Colonic mucosa (tissue), 4 donors: ENCODE measurements at regions not wholly inside any gene's neighbourhood (a gene's known extent, or its start where the extent isn't known, plus 50 kb on each side); places are given as distances from the start of the nearest gene placed in this dataset.

ENCODE experiments used
- DNase-seq: peaks from one replicate; pipeline ENCODE4 v3.0.0-alpha.2; 2020
- H3K27ac ChIP-seq: fragments of 200-600 bp; one replicate; pipeline ENCODE4 v1.8.0; 2021
- H3K27me3 ChIP-seq: fragments of 200-600 bp; one replicate; pipeline ENCODE4 v1.8.0; 2021
- H3K36me3 ChIP-seq: fragments of 200-600 bp; one replicate; pipeline ENCODE4 v1.8.0; 2021
- H3K4me1 ChIP-seq: fragments of 200-600 bp; one replicate; pipeline ENCODE4 v1.8.0; 2021; ENCODE audit warnings: mild to moderate bottlenecking
- H3K4me3 ChIP-seq: fragments of 200-600 bp; one replicate; pipeline ENCODE4 v1.8.0; 2021
- H3K9ac ChIP-seq, 2 donors: one replicate each; pipeline ENCODE4 v1.7.0; 2013; ENCODE audit warnings: control low read depth in 2 of 2, low read depth in 2 of 2, low read length in 2 of 2
- H3K9me3 ChIP-seq: fragments of 200-600 bp; one replicate; pipeline ENCODE4 v1.8.0; 2021
- intact Hi-C: fragments of 100-400 bp; cut with DNase I; formaldehyde crosslinking; loops from one replicate; pipeline ENCODE4 v1.14.1; 2022
- TF ChIP-seq, protein P1 (sequence below): fragments of 200-600 bp; IDR thresholded peaks from one replicate; pipeline ENCODE4 v1.8.0; 2022; ENCODE audit warnings: antibody characterized with exemption, mild to moderate bottlenecking
- donor health status: healthy.
- donor health status: DM: no; HTN: no; CAD: no.
- donor health status: DM: no; HTN: no; CAD: no.

DNA sequence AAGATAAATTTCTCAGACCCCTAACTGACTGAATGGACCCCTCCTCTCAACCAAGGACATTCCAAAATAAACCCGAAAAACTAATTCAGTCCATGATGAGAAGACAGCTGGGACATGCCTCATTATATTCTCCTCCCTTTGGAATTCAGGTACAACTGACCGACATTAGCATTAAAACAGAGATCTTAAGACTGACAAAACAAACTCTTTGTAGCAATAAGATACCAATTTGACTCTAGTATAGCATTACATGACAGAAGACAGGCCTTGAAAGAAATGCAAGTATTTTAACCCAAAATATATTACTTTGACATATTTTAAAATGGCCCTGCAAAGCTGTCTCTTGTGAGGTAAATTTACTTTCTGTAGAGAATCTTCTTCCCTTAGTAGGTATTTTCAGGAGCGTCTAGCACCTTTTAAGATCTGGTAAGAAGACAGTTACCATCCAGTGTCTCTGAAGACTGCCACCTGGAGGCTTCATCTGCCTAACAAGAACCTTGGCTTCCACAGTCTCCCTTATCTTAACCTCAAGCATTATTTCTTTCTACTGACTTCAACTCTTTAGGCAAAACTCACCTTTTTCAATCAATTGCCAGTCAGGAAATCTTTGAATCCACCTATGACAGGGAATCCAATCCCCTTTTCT, 957.5 kb downstream of the SLC6A15 start:
- no peak for DNase-seq
- intact Hi-C loops = no loop called here
- TF ChIP-seq, protein P1, sequence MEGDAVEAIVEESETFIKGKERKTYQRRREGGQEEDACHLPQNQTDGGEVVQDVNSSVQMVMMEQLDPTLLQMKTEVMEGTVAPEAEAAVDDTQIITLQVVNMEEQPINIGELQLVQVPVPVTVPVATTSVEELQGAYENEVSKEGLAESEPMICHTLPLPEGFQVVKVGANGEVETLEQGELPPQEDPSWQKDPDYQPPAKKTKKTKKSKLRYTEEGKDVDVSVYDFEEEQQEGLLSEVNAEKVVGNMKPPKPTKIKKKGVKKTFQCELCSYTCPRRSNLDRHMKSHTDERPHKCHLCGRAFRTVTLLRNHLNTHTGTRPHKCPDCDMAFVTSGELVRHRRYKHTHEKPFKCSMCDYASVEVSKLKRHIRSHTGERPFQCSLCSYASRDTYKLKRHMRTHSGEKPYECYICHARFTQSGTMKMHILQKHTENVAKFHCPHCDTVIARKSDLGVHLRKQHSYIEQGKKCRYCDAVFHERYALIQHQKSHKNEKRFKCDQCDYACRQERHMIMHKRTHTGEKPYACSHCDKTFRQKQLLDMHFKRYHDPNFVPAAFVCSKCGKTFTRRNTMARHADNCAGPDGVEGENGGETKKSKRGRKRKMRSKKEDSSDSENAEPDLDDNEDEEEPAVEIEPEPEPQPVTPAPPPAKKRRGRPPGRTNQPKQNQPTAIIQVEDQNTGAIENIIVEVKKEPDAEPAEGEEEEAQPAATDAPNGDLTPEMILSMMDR = no peak
- Histone ChIP-seq H3K4me3 (no peak overlapping the region), H3K27ac (no peak overlapping the region), H3K9ac (no peak overlapping the region), H3K36me3 (no peaks in the 10 kb centered on the region), H3K4me1 (no peaks in the 10 kb centered on the region), H3K9me3 (no peaks in the 10 kb centered on the region), H3K27me3 (no peaks in the 10 kb centered on the region)

DNA sequence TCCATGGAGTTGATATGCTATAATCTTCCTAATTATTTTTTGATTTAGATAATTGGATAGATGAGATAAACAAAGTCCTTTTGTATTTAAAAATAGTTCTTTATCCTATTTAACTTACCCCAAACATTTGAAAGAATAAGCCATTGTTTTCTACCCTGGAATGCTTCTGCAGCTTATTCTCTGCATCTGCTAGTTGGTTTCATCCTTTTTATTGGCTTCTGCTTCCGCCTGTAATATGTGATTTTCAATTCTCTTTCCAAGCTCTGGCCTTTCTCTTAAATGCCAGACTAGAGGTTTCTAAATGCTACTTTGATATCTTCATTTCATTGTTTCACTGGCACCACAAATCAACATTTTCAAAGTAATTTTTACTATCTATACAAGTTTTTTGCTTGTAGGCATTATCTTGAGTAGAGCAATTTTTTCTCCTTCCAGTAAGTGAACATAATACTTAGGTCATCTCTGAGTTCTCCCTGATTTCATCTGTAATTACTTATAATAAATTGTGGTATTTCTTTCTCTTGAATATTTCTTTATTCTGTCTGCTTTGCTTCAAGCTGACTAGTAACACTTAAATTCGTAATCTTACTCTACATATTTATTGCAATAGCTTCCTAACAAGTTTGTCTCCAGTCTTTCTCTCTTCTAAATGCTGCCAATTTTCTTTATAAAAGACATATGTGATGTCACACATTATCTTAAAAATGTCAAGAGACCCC, 958.4 kb downstream of the SLC6A15 start:
- no peaks in the 10 kb centered on the region for H3K9me3 ChIP-seq
- no peak for DNase-seq
- no peaks in the 10 kb centered on the region for H3K27me3 ChIP-seq
- H3K27ac ChIP-seq = no peak overlapping the region
- intact Hi-C loops = no loop called here
- no peak overlapping the region for H3K9ac ChIP-seq
- TF ChIP-seq, protein P1 = no peak
- H3K4me3 ChIP-seq = no peak overlapping the region
- no peaks in the 10 kb centered on the region for H3K36me3 ChIP-seq
- no peaks in the 10 kb centered on the region for H3K4me1 ChIP-seq

DNA sequence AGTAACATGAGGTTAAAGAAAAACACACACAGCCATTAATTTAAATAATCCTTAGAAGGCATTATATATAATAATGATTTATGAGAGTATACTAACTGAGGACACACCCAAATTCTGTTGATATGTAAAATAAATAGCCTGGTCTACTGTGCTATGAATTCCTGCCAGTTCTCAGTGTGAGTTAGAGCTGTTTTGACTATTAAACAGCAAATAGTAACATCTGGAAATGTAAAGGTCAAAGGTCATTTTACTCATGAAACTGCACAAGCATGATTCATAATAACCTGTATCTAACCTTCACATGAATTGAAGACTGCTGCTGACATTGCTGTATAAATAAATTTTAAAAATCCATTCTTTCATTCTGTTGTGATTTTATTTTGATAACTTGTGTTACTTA, 966.7 kb downstream of the SLC6A15 start:
- no peaks in the 10 kb centered on the region for H3K36me3 ChIP-seq
- no peak overlapping the region for H3K9ac ChIP-seq
- no peak overlapping the region for H3K27ac ChIP-seq
- intact Hi-C loops = no loop called here
- H3K9me3 ChIP-seq = no peaks in the 10 kb centered on the region
- no peaks in the 10 kb centered on the region for H3K4me1 ChIP-seq
- H3K27me3 ChIP-seq = no peaks in the 10 kb centered on the region
- no peak for DNase-seq
- H3K4me3 ChIP-seq = no peak overlapping the region
- TF ChIP-seq, protein P1 = no peak

DNA sequence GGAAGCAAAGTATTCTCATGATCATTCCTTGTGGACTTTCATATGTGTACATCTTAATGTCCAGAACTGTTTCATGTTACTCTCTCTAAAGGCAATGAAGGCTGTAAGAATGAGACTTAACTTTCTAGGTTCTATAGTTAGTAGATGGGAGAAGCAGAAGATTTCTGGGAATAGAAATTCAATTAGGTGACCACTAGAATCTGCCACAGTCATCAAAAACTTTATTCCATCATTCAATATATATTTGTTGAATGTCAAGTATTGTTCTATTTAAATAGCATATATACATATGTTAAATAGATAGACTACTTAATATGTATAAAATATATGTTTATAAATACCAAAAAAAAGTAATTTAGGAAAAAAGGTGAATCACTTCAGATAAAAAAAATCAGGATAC, 972.9 kb downstream of the SLC6A15 start:
- no peak for DNase-seq
- H3K27ac ChIP-seq = no peak overlapping the region
- no peak overlapping the region for H3K9ac ChIP-seq
- H3K4me3 ChIP-seq = no peak overlapping the region
- H3K27me3 ChIP-seq = no peaks in the 10 kb centered on the region
- H3K36me3 ChIP-seq = no peaks in the 10 kb centered on the region
- intact Hi-C loops = no loop called here
- H3K4me1 ChIP-seq = no peaks in the 10 kb centered on the region
- H3K9me3 ChIP-seq = no peaks in the 10 kb centered on the region
- TF ChIP-seq, protein P1 = no peak

DNA sequence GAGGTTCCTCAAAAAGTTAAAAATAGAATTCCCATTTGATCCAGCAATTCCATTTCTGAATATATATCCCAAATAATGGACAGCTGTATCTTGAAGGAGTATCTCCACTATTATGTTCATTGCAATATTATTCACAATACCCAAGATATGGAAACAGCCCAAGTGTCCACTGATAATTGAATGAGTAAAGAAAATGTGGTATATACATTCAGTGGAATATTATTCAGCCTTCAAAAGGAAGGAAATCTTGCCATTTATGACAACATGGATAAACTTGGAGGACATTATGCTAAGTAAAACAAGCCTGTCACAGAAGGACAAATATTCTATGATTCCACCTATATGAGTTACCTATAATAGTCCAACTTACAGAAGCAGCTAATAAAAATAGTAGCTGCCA, 979.0 kb downstream of the SLC6A15 start:
- TF ChIP-seq, protein P1 = no peak
- no peaks in the 10 kb centered on the region for H3K27me3 ChIP-seq
- no peaks in the 10 kb centered on the region for H3K4me1 ChIP-seq
- H3K4me3 ChIP-seq = no peak overlapping the region
- intact Hi-C loops = no loop called here
- H3K9me3 ChIP-seq = no peaks in the 10 kb centered on the region
- H3K27ac ChIP-seq = no peak overlapping the region
- no peak overlapping the region for H3K9ac ChIP-seq
- H3K36me3 ChIP-seq = no peaks in the 10 kb centered on the region
- no peak for DNase-seq
